ENCODE measurements at regions not wholly inside any gene's neighbourhood (a gene's known extent, or its start where the extent isn't known, plus 50 kb on each side); places are given as distances from the start of the nearest gene placed in this dataset.
"Not testable (repeated sequence)": the region's sequence is repeated elsewhere in the genome, so short reads cannot be mapped to it uniquely, and the experiment has no call there.

DNA sequence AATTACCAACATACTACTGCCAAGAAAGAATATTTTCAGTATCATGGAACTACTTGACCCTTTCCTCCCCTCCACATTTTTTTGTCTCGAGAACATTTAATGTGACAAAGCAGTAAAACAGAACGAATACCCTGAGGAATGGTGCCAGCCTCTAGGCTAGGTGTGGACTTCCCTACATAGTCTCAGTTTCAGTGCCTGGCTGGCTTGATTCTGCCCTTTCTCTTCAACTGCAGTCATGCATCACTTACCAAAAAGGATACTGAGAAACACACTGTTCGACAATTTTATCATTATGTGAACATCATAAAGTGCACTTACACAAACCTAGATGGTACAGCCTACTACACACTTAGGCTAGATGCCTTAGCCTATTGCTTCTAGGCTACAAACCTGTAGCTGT lies 305.3 kb upstream of the HNRNPA3 start:
- no peak for TF ChIP-seq CTCF (IDR thresholded peaks at IDR 0.05; ENCODE audit: unreplicated experiment)
- Mint-ChIP-seq H3K36me3 (no peaks in the 10 kb centered on the region), H3K4me1 (peaks cover 4% of the 10 kb centered on the region), H3K9me3 (peaks cover 6% of the 10 kb centered on the region), H3K27me3 (ENCODE audit: low read depth) (peaks cover 23% of the 10 kb centered on the region), H3K27ac (no peak overlapping the region), H3K4me3 (no peak overlapping the region)
- DNase-seq (ENCODE audit: low spot score in 2 of 2, unreplicated experiment in 2 of 2) = no peak

DNA sequence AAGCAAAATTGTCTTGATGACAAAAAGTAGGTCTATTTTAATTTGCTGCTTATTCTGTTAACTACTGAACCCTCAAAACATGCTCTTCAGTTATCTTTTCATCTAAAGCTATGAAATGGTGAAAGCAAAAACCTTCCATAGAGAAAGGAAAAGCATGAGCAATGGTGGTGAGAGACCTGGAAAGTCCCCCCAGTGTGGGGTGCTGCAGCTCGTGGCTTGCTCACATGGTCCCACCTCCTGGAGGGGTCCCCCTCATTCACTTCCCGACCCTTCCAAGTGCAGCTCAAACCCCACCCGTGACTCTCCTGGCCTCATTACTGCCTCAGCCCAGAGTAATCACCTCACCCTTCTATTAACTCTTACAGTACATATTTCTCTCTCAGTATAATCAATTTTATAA lies 301.8 kb upstream of the HNRNPA3 start:
- TF ChIP-seq CTCF (IDR thresholded peaks at IDR 0.05; ENCODE audit: unreplicated experiment) = no peak
- H3K9me3 Mint-ChIP-seq = no peaks in the 10 kb centered on the region
- peaks cover 4% of the 10 kb centered on the region for H3K4me1 Mint-ChIP-seq
- H3K27me3 Mint-ChIP-seq (ENCODE audit: low read depth) = peaks cover 16% of the 10 kb centered on the region
- H3K4me3 Mint-ChIP-seq = no peak overlapping the region
- no peaks in the 10 kb centered on the region for H3K36me3 Mint-ChIP-seq
- no peak overlapping the region for H3K27ac Mint-ChIP-seq
- DNase-seq (ENCODE audit: low spot score in 2 of 2, unreplicated experiment in 2 of 2) = no peak

- Mint-ChIP-seq H3K27ac (no peak overlapping the region), H3K9me3 (no peaks in the 10 kb centered on the region), H3K4me1 (no peaks in the 10 kb centered on the region), H3K36me3 (no peaks in the 10 kb centered on the region), H3K27me3 (ENCODE audit: low read depth) (peaks cover 11% of the 10 kb centered on the region), H3K4me3 (no peak overlapping the region)
- DNase-seq (ENCODE audit: low spot score in 2 of 2, unreplicated experiment in 2 of 2) = no peak
- no peak for TF ChIP-seq CTCF (IDR thresholded peaks at IDR 0.05; ENCODE audit: unreplicated experiment)
These were observed 298.6 kb upstream of the HNRNPA3 start for GRCh38 chr2:176913955-176914354.

DNA sequence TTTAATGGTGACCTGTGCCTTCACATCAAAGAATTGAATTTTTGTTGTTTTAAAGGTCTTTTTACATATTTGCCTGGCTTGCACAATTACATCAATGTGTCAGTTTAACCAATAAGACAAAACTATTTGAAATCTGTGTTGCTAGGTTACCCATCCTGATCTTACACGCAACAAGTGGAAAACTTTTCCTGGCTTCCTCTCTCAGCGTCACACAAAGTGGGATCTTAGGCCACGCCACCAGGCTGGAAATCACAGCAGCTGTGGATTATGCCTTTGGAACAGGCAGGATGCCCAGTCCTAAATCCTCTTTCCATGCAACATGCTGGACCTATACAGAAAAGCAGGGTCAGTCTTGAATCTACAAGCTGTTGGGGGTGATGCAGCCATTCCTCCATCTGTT lies 298.2 kb upstream of the HNRNPA3 start:
- no peak overlapping the region for H3K4me3 Mint-ChIP-seq
- H3K27me3 Mint-ChIP-seq (ENCODE audit: low read depth) = peaks cover 9% of the 10 kb centered on the region
- no peaks in the 10 kb centered on the region for H3K9me3 Mint-ChIP-seq
- no peak for TF ChIP-seq CTCF (IDR thresholded peaks at IDR 0.05; ENCODE audit: unreplicated experiment)
- DNase-seq (ENCODE audit: low spot score in 2 of 2, unreplicated experiment in 2 of 2) = no peak
- H3K27ac Mint-ChIP-seq = no peak overlapping the region
- no peaks in the 10 kb centered on the region for H3K4me1 Mint-ChIP-seq
- no peaks in the 10 kb centered on the region for H3K36me3 Mint-ChIP-seq

DNA sequence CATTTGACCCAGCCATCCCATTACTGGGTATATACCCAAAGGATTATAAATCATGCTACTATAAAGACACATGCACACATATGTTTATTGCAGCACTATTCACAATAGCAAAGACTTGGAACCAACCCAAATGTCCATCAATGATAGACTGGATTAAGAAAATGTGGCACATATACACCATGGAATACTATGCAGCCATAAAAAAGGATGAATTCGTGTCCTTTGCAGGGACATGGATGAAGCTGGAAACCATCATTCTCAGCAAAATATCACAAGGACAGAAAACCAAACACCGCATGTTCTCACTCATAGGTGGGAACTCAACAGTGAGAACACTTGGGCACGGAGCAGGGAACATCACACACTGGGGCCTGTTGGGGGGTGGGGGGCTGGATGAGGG lies 290.0 kb upstream of the HNRNPA3 start:
- H3K9me3 Mint-ChIP-seq; H3K27ac Mint-ChIP-seq; H3K27me3 Mint-ChIP-seq (ENCODE audit: low read depth); H3K4me1 Mint-ChIP-seq; H3K4me3 Mint-ChIP-seq; H3K36me3 Mint-ChIP-seq; DNase-seq (ENCODE audit: low spot score in 2 of 2, unreplicated experiment in 2 of 2): not testable (repeated sequence)

DNA sequence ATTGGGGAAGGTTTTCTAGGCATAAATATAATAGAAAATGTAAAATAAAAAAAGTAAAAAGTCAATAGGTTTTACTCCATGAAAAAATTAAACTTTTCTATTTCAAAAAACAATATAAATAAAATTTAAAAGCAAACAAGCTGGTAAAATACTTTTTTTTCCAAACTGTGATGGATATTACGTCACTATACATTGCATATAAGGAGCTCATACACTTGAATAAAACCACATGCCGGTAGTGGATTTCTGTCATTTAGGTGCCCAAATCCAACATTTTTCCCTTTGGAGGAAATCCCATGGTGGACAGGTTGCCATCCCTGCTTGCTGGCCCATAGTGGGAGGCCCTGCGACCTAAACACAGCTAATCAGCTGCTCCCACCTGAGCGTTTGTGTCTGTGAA lies 289.4 kb upstream of the HNRNPA3 start:
- Mint-ChIP-seq H3K36me3 (no peaks in the 10 kb centered on the region), H3K4me3 (no peak overlapping the region), H3K9me3 (peaks cover 3% of the 10 kb centered on the region), H3K27ac (no peak overlapping the region), H3K27me3 (ENCODE audit: low read depth) (peaks cover 2% of the 10 kb centered on the region), H3K4me1 (no peaks in the 10 kb centered on the region)
- no peak for DNase-seq (ENCODE audit: low spot score in 2 of 2, unreplicated experiment in 2 of 2)
- TF ChIP-seq CTCF (IDR thresholded peaks at IDR 0.05; ENCODE audit: unreplicated experiment) = no peak
